OCI-LY7 (cell line): ENCODE measurements at regions not wholly inside any gene's neighbourhood (a gene's known extent, or its start where the extent isn't known, plus 50 kb on each side); places are given as distances from the start of the nearest gene placed in this dataset.

ENCODE experiments used
- BruUV-seq: library from RNA; stranded (reverse); fragments of 400-500 nt; replicated peaks from 2 replicates; lab custom pipeline; 2021; lab: Mats Ljungman, UMichigan
- CTCF ChIA-PET: fragments of 300-600 bp; sonication (Branson Sonifier 250); formaldehyde crosslinking; loops from one replicate; lab custom pipeline; 2022; ENCODE audit warnings: antibody characterized with exemption; ENCODE audit not compliant: unreplicated experiment; lab: Charles Lee
- POLR2A ChIA-PET: fragments of 300-600 bp; sonication (Branson Sonifier 250); formaldehyde crosslinking; loops from one replicate; lab custom pipeline; 2022; ENCODE audit warnings: antibody characterized with exemption; lab: Charles Lee
- DNase-seq: peaks from one replicate; pipeline ENCODE4 v3.0.0-alpha.2; 2015; ENCODE audit warnings: low spot score
- H2AFZ ChIP-seq: fragments of 200-600 bp; sonication (generic), shearing (Covaris generic); 2 replicates; pipeline ENCODE4 v1.6.1; 2014; ENCODE audit warnings: mild to moderate bottlenecking, antibody characterized with exemption, low read length, moderate library complexity
- H3K27ac ChIP-seq: fragments of 200-600 bp; sonication (generic); 2 replicates; pipeline ENCODE4 v1.5.1; 2014; ENCODE audit warnings: mixed run types, low read depth, mild to moderate bottlenecking, moderate library complexity, low read length, inconsistent platforms; ENCODE audit not compliant: poor library complexity, severe bottlenecking
- H3K36me3 ChIP-seq: fragments of 200-600 bp; sonication (generic); 2 replicates; pipeline ENCODE4 v1.6.1; 2014; ENCODE audit warnings: mild to moderate bottlenecking, antibody characterized with exemption, low read length, moderate library complexity, mixed read lengths; ENCODE audit not compliant: insufficient read depth
- H3K4me1 ChIP-seq: fragments of 200-600 bp; sonication (generic); 2 replicates; pipeline ENCODE4 v1.5.1; 2014; ENCODE audit warnings: mild to moderate bottlenecking, low read length; ENCODE audit not compliant: insufficient read depth, poor library complexity, severe bottlenecking
- H3K4me2 ChIP-seq: fragments of 200-600 bp; sonication (generic); 2 replicates; pipeline ENCODE4 v1.6.1; 2014; ENCODE audit warnings: mild to moderate bottlenecking, low read length
- H3K4me3 ChIP-seq: fragments of 200-600 bp; sonication (generic); 2 replicates; pipeline ENCODE4 v1.5.1; 2014; ENCODE audit warnings: mild to moderate bottlenecking, low read depth, low read length; ENCODE audit not compliant: poor library complexity, severe bottlenecking
- H3K79me2 ChIP-seq: fragments of 200-600 bp; sonication (generic); 2 replicates; pipeline ENCODE4 v1.6.1; 2016; ENCODE audit warnings: low read depth, mild to moderate bottlenecking, low read length, moderate library complexity, mixed read lengths; ENCODE audit not compliant: insufficient read depth
- H3K9me2 ChIP-seq: fragments of 200-600 bp; sonication (generic); 2 replicates; pipeline ENCODE4 v1.6.1; 2016; ENCODE audit warnings: mild to moderate bottlenecking, low read length, mixed read lengths; ENCODE audit not compliant: insufficient read depth
- H3K9me3 ChIP-seq: fragments of 200-600 bp; sonication (generic); 2 replicates; pipeline ENCODE4 v1.6.1; 2014; ENCODE audit warnings: mild to moderate bottlenecking, mixed run types, low read length, mixed read lengths
- H4K20me1 ChIP-seq: fragments of 200-600 bp; sonication (generic); 2 replicates; pipeline ENCODE4 v1.6.1; 2014; ENCODE audit warnings: mild to moderate bottlenecking, antibody characterized with exemption, low read length, moderate library complexity, mixed read lengths; ENCODE audit not compliant: insufficient read depth
- CTCF ChIP-seq: fragments of 200-600 bp; sonication (generic); conservative IDR thresholded peaks from 2 replicates; pipeline ENCODE4 v1.5.1; 2014; ENCODE audit warnings: mild to moderate bottlenecking, antibody characterized with exemption, low read length, moderate library complexity, mixed read lengths
- EZH2phosphoT487 ChIP-seq: fragments of 200-600 bp; sonication (generic); IDR thresholded peaks from 2 replicates; pipeline ENCODE4 v1.6.1; 2018; ENCODE audit warnings: low read depth, borderline replicate concordance, mild to moderate bottlenecking, mixed run types, antibody characterized with exemption, low read length, moderate library complexity, mixed read lengths
- intact Hi-C: fragments of 100-400 bp; cut with micrococcal nuclease; formaldehyde crosslinking; loops from one replicate; pipeline ENCODE4 v1.10.0; 2022; ENCODE audit not compliant: unreplicated experiment

DNA sequence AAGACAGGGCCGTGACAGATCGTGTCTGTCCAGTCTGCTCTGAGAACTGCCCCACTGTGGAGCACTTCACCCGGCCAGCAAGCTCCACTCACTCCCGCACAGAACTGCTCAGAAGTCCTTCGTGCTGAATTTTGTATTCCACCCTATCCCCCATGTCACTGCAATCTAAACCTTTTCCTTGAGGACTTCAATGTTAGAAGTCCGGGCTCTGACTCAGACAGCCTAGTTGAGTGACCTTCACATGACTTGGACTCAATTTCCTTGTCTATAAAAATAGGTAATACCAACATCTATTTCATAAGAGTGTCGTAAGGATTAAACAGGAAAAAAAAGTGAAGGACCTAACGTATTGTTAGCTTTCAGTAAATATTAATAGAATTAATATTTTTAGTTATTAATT is 161.6 kb downstream of the QRSL1 start:
- Histone ChIP-seq H3K4me3 (no peak overlapping the region), H3K36me3 (no peaks in the 10 kb centered on the region), H3K27ac (no peak overlapping the region), H3K9me2 (no peaks in the 10 kb centered on the region), H3K79me2 (no peaks in the 10 kb centered on the region), H4K20me1 (no peaks in the 10 kb centered on the region), H3K9me3 (no peaks in the 10 kb centered on the region), H2AFZ (no peak overlapping the region), H3K4me2 (no peak overlapping the region), H3K4me1 (no peaks in the 10 kb centered on the region)
- no peak for DNase-seq
- BruUV-seq, result no TSS peak
- ChIA-PET CTCF (no interaction called here), POLR2A (no interaction called here)
- intact Hi-C loops, result no loop called here
- no peak for TF ChIP-seq EZH2phosphoT487

DNA sequence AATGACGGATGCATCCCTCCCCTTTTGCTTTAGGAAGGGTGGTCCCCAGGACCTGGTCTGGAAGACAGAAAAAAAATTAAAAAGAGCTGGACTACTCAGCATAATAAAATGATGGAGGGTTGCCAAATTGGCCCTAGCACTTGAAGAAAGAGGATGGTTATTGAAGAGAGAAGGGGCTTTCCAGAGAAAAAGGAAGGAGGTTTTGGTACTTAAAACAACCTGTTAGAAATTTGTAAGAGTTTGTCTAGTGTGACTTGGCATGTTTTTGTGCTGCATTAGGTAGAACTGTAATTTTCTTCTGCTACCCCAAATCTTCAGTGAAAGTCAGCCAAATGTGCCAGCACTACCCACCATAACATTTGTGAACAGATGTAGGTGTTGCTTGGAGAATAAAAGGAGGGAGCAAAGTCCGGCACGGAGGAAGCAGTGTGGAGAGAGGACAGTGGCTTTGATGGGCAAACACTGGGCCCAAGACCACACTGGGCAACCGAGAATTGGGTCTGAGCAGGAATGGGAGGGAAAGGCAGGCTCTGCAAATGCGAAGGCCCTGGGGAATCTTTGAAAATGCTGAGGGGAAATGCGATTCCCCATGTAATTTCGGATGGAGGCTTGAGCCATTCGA is 160.9 kb downstream of the QRSL1 start:
- Histone ChIP-seq H3K36me3 (no peaks in the 10 kb centered on the region), H3K4me2 (no peak overlapping the region), H3K4me3 (no peak overlapping the region), H3K27ac (no peak overlapping the region), H3K9me2 (no peaks in the 10 kb centered on the region), H3K4me1 (no peaks in the 10 kb centered on the region), H3K9me3 (no peaks in the 10 kb centered on the region), H3K79me2 (no peaks in the 10 kb centered on the region), H2AFZ (no peak overlapping the region), H4K20me1 (no peaks in the 10 kb centered on the region)
- CTCF ChIA-PET, result no interaction called here
- no TSS peak for BruUV-seq
- intact Hi-C loops, result no loop called here
- TF ChIP-seq EZH2phosphoT487 (no peak), CTCF (no peak)
- POLR2A ChIA-PET, result no interaction called here
- DNase-seq, result no peak

DNA sequence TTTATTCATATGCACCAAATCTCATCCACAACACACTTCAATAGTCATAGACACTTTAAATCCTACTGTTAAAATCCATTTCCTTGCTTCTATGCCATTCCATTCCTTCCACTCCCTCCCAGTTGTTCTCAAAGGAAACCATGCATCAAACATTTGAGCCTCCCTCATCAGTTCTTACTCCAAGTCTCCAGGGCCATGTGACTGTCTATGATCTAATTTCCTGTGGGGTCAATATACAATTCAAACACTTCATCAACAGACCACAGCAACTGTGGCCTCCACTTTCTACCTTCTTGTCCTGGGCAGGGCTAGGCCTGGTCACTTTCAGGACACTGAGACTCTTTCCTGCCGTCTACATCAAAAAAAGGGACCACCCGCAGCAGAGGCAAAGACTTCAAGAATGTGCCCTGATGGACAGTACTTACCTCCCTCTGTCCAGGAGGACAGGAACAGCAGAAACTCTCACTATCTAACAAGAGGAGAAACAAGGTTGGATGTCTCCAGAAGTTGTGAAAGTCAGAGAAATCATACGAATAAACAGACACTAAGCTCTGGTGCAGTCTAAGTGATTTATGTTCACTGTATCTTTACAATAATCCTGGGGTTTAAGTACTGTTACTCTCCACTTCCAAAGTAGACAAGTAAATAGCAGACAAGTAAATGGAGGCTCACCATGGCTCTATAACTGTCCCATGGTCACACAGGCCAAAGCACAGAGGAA is 160.2 kb downstream of the QRSL1 start:
- TF ChIP-seq EZH2phosphoT487, result no peak
- no peak for TF ChIP-seq CTCF
- intact Hi-C loops, result no loop called here
- no peaks in the 10 kb centered on the region for H3K36me3 ChIP-seq
- H3K4me3 ChIP-seq, result no peak overlapping the region
- POLR2A ChIA-PET, result interaction anchor here (0.7 kb wide), 1 partner anchor 196 kb away, joined by 3 read pairs; no protein-coding TSS in a partner anchor
- H3K9me2 ChIP-seq, result no peaks in the 10 kb centered on the region
- H3K27ac ChIP-seq, result no peak overlapping the region
- CTCF ChIA-PET, result no interaction called here
- no peaks in the 10 kb centered on the region for H4K20me1 ChIP-seq
- no TSS peak for BruUV-seq
- H3K9me3 ChIP-seq, result no peaks in the 10 kb centered on the region
- H3K79me2 ChIP-seq, result no peaks in the 10 kb centered on the region
- no peak overlapping the region for H3K4me2 ChIP-seq
- no peaks in the 10 kb centered on the region for H3K4me1 ChIP-seq
- H2AFZ ChIP-seq, result no peak overlapping the region
- DNase-seq, result no peak
